H9 (cell line): ENCODE measurements at regions not wholly inside any gene's neighbourhood (a gene's known extent, or its start where the extent isn't known, plus 50 kb on each side); places are given as distances from the start of the nearest gene placed in this dataset.

Experiments used
- DNase-seq: peaks from one replicate; pipeline ENCODE4 v3.0.0-alpha.2; 2017
- H2AFZ ChIP-seq: one replicate; pipeline ENCODE4 v1.6.1; 2013; ENCODE audit warnings: mild to moderate bottlenecking, low read length, control low read depth, moderate library complexity
- H2AK5ac ChIP-seq: 2 replicates; pipeline ENCODE4 v1.6.1; 2013; ENCODE audit warnings: low read length, control low read depth, mixed read lengths; ENCODE audit not compliant: insufficient read length
- H2BK120ac ChIP-seq: one replicate; pipeline ENCODE4 v1.6.1; 2013; ENCODE audit warnings: low read depth, mild to moderate bottlenecking, low read length, control low read depth, inconsistent platforms; ENCODE audit not compliant: poor library complexity, severe bottlenecking
- H2BK12ac ChIP-seq: 2 replicates; pipeline ENCODE4 v1.6.1; 2013; ENCODE audit warnings: low read length, control low read depth, mixed read lengths, low read depth; ENCODE audit not compliant: insufficient read length
- H2BK15ac ChIP-seq: 2 replicates; pipeline ENCODE4 v1.6.1; 2013; ENCODE audit warnings: low read depth, low read length, control low read depth
- H2BK20ac ChIP-seq: one replicate; pipeline ENCODE4 v1.6.1; 2013; ENCODE audit warnings: low read depth, mild to moderate bottlenecking, low read length, control low read depth, inconsistent platforms; ENCODE audit not compliant: poor library complexity, severe bottlenecking
- H2BK5ac ChIP-seq: 2 replicates; pipeline ENCODE4 v1.6.1; 2013; ENCODE audit warnings: low read length, control low read depth, mixed read lengths; ENCODE audit not compliant: insufficient read length
- H3K14ac ChIP-seq: 2 replicates; pipeline ENCODE4 v1.6.1; 2013; ENCODE audit warnings: low read length, control low read depth; ENCODE audit not compliant: insufficient read depth
- H3K18ac ChIP-seq: 2 replicates; pipeline ENCODE4 v1.6.1; 2013; ENCODE audit warnings: low read depth, mild to moderate bottlenecking, mixed read lengths, low read length, control low read depth; ENCODE audit not compliant: insufficient read length
- H3K23ac ChIP-seq: 2 replicates; pipeline ENCODE4 v1.6.1; 2013; ENCODE audit warnings: low read length, control low read depth, mixed read lengths, low read depth; ENCODE audit not compliant: insufficient read length
- H3K23me2 ChIP-seq: 2 replicates; pipeline ENCODE4 v1.6.1; 2013; ENCODE audit warnings: low read depth, mild to moderate bottlenecking, mixed read lengths, low read length, control low read depth; ENCODE audit not compliant: insufficient read length, poor library complexity, severe bottlenecking
- H3K27ac ChIP-seq: 2 replicates; pipeline ENCODE4 v1.5.1; 2013; ENCODE audit warnings: low read length, control low read depth, mixed read lengths, low read depth; ENCODE audit not compliant: insufficient read length
- H3K27me3 ChIP-seq: 2 replicates; pipeline ENCODE4 v1.6.1; 2013; ENCODE audit warnings: low read length, control low read depth, inconsistent platforms; ENCODE audit not compliant: insufficient read depth
- H3K4ac ChIP-seq: 2 replicates; pipeline ENCODE4 v1.6.1; 2013; ENCODE audit warnings: low read depth, mild to moderate bottlenecking, control low read depth, inconsistent platforms, low read length, moderate library complexity
- H3K4me1 ChIP-seq: 2 replicates; pipeline ENCODE4 v1.6.1; 2013; ENCODE audit warnings: low read length, control low read depth, inconsistent platforms; ENCODE audit not compliant: insufficient read depth
- H3K4me2 ChIP-seq: 2 replicates; pipeline ENCODE4 v1.6.1; 2013; ENCODE audit warnings: low read length, control low read depth, mixed read lengths; ENCODE audit not compliant: insufficient read length, insufficient read depth
- H3K56ac ChIP-seq: 2 replicates; pipeline ENCODE4 v1.6.1; 2013; ENCODE audit warnings: low read depth, mild to moderate bottlenecking, mixed read lengths, low read length, control low read depth; ENCODE audit not compliant: insufficient read length
- H3K79me1 ChIP-seq: 2 replicates; pipeline ENCODE4 v1.6.1; 2013; ENCODE audit warnings: low read depth, mild to moderate bottlenecking, moderate library complexity, low read length, control low read depth, inconsistent platforms; ENCODE audit not compliant: insufficient read depth, poor library complexity, severe bottlenecking
- H3K79me2 ChIP-seq: 2 replicates; pipeline ENCODE4 v1.6.1; 2013; ENCODE audit warnings: low read length, control low read depth, inconsistent platforms; ENCODE audit not compliant: insufficient read depth
- H3K9ac ChIP-seq: 2 replicates; pipeline ENCODE4 v1.6.1; 2013; ENCODE audit warnings: low read length, control low read depth, mixed read lengths; ENCODE audit not compliant: insufficient read length; ENCODE audit errors: extremely low read depth
- H3K9me3 ChIP-seq: one replicate; pipeline ENCODE4 v1.6.1; 2013; ENCODE audit warnings: low read depth, low read length, inconsistent platforms; ENCODE audit not compliant: control insufficient read depth
- H3T11ph ChIP-seq: one replicate; pipeline ENCODE4 v1.6.1; 2013; ENCODE audit warnings: mild to moderate bottlenecking, low read length, control low read depth, inconsistent platforms
- H4K20me1 ChIP-seq: one replicate; pipeline ENCODE4 v1.6.1; 2013; ENCODE audit not compliant: control insufficient read depth, insufficient read length, insufficient read depth
- H4K5ac ChIP-seq: 2 replicates; pipeline ENCODE4 v1.6.1; 2013; ENCODE audit warnings: low read depth, mild to moderate bottlenecking, mixed read lengths, low read length, control low read depth; ENCODE audit not compliant: insufficient read length
- H4K8ac ChIP-seq: replicated peaks from 2 replicates; pipeline ENCODE4 v1.6.1; 2013; ENCODE audit warnings: low read length, control low read depth, mixed read lengths, low read depth; ENCODE audit not compliant: insufficient read length
- H4K91ac ChIP-seq: 2 replicates; pipeline ENCODE4 v1.6.1; 2013; ENCODE audit warnings: low read depth, mild to moderate bottlenecking, moderate library complexity, mixed read lengths, low read length, control low read depth; ENCODE audit not compliant: insufficient read length
- H3K27ac Mint-ChIP-seq, 3 experiments: 2 replicates in 2 of 3; 3 replicates in 1 of 3; pipeline ENCODE4 v1.8.0; 2020 to 2021; ENCODE audit warnings: mixed read lengths in 3 of 3, mild to moderate bottlenecking in 1 of 3, moderate library complexity in 1 of 3
- H3K27me3 Mint-ChIP-seq: 2 replicates; pipeline ENCODE4 v1.8.0; 2021; ENCODE audit warnings: low read depth, mild to moderate bottlenecking, moderate library complexity, mixed read lengths
- H3K36me3 Mint-ChIP-seq, 3 experiments: 2 replicates in 2 of 3; 3 replicates in 1 of 3; pipeline ENCODE4 v1.8.0; 2020 to 2021; ENCODE audit warnings: low read depth in 3 of 3, mixed read lengths in 3 of 3; ENCODE audit not compliant: insufficient read depth in 1 of 3
- H3K4me1 Mint-ChIP-seq, 2 experiments: 2 replicates each; pipeline ENCODE4 v1.8.0; 2020; ENCODE audit warnings: mixed read lengths in 2 of 2
- H3K4me3 Mint-ChIP-seq, 2 experiments: 2 replicates in 1 of 2; 3 replicates in 1 of 2; pipeline ENCODE4 v1.8.0; 2020 to 2021; ENCODE audit warnings: mild to moderate bottlenecking in 2 of 2, mixed read lengths in 2 of 2, moderate library complexity in 1 of 2
- H3K9me3 Mint-ChIP-seq, 2 experiments: 2 replicates in 1 of 2; 3 replicates in 1 of 2; pipeline ENCODE4 v1.8.0; 2020; ENCODE audit warnings: mild to moderate bottlenecking in 2 of 2, mixed read lengths in 2 of 2, moderate library complexity in 1 of 2
- WGBS: extraction: QIAGEN DNeasy Blood & Tissue Kit; methylation state at CpG from one replicate; pipeline ENCODE4 v1.1.7; 2013; ENCODE audit warnings: missing lambda C conversion rate, low lambda C conversion rate, mixed read lengths; ENCODE audit not compliant: insufficient read length; ENCODE audit errors: extremely low coverage; 5-methylcytosine and 5-hydroxymethylcytosine counted together
- TF ChIP-seq, protein P1 (sequence below): fragments of 200-600 bp; sonication (generic); conservative IDR thresholded peaks from 3 replicates; pipeline ENCODE4 v1.8.0; 2021; ENCODE audit warnings: antibody characterized with exemption, mild to moderate bottlenecking

DNA sequence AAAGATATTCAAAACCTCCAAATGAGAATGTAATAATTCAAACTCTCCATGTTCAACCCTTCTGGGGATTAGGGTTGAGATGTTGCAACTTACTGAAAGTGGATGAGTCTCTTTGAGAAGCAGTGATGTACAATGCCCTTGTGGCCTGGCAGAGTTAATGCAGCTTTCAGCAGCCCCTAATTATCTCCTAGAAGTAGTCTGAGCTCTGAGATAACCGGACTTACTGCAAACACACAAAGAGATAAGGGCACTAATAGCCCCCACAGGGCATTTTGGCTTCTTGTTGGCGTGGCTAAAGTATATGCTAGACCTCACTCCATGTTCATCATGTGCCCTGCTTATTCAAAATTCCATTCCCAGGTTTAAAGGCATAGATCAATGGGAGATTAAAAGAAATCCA lies 404.7 kb downstream of the NEBL start:
- no peak overlapping the region for H3K23ac ChIP-seq
- no peak overlapping the region for H2BK120ac ChIP-seq
- H2BK20ac ChIP-seq = no peak overlapping the region
- H3K4me1 Mint-ChIP-seq = no peaks in the 10 kb centered on the region
- H4K5ac ChIP-seq = no peak overlapping the region
- H2BK12ac ChIP-seq = no peak overlapping the region
- no peak overlapping the region for H3K4me3 Mint-ChIP-seq
- no peaks in the 10 kb centered on the region for H3K9me3 ChIP-seq
- H3K4me2 ChIP-seq = no peak overlapping the region
- peaks cover 11 to 17% of the 10 kb centered on the region in 2 experiments for H3K9me3 Mint-ChIP-seq
- no peak overlapping the region for H3K18ac ChIP-seq
- peaks cover 4 to 10% (median 9%) of the 10 kb centered on the region in 3 experiments; a peak in 6 of 7 replicates for H3K36me3 Mint-ChIP-seq
- no peak overlapping the region for H2AFZ ChIP-seq
- H3K79me2 ChIP-seq = no peaks in the 10 kb centered on the region
- TF ChIP-seq, protein P1, sequence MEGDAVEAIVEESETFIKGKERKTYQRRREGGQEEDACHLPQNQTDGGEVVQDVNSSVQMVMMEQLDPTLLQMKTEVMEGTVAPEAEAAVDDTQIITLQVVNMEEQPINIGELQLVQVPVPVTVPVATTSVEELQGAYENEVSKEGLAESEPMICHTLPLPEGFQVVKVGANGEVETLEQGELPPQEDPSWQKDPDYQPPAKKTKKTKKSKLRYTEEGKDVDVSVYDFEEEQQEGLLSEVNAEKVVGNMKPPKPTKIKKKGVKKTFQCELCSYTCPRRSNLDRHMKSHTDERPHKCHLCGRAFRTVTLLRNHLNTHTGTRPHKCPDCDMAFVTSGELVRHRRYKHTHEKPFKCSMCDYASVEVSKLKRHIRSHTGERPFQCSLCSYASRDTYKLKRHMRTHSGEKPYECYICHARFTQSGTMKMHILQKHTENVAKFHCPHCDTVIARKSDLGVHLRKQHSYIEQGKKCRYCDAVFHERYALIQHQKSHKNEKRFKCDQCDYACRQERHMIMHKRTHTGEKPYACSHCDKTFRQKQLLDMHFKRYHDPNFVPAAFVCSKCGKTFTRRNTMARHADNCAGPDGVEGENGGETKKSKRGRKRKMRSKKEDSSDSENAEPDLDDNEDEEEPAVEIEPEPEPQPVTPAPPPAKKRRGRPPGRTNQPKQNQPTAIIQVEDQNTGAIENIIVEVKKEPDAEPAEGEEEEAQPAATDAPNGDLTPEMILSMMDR = peak; percentile 56
- H3K23me2 ChIP-seq = no peaks in the 10 kb centered on the region
- no peak overlapping the region for H3K14ac ChIP-seq
- H3K27ac Mint-ChIP-seq = no peak overlapping the region
- no CpG with 5 or more reads among the region's 2 CpGs for WGBS
- H2BK15ac ChIP-seq = no peak overlapping the region
- no peak overlapping the region for H4K8ac ChIP-seq
- no peaks in the 10 kb centered on the region for H3K27me3 ChIP-seq
- H4K20me1 ChIP-seq = no peaks in the 10 kb centered on the region
- H3K27me3 Mint-ChIP-seq = no peaks in the 10 kb centered on the region
- H3K79me1 ChIP-seq = no peaks in the 10 kb centered on the region
- no peak overlapping the region for H2BK5ac ChIP-seq
- no peak overlapping the region for H2AK5ac ChIP-seq
- H3K27ac ChIP-seq = no peak overlapping the region
- DNase-seq = no peak
- no peak overlapping the region for H3K9ac ChIP-seq
- no peak overlapping the region for H4K91ac ChIP-seq
- no peak overlapping the region for H3T11ph ChIP-seq
- H3K4me1 ChIP-seq = no peaks in the 10 kb centered on the region
- H3K4ac ChIP-seq = no peak overlapping the region
- no peak overlapping the region for H3K56ac ChIP-seq
